Keratinocyte (primary cell): ENCODE measurements at regions not wholly inside any gene's neighbourhood (a gene's known extent, or its start where the extent isn't known, plus 50 kb on each side); places are given as distances from the start of the nearest gene placed in this dataset.
A peak's percentile ranks its signal among the peaks of the same experiment; 100 is the strongest.

Source experiments
- DNase-seq: peaks from one replicate; pipeline ENCODE4 v3.0.0-alpha.2; 2011; ENCODE audit warnings: low read depth, missing footprints, low spot score
- FAIRE-seq: peaks from 2 replicates; lab custom pipeline; 2011; peaks lifted over from hg19 to GRCh38; lab: Jason Lieb, UNC
- H2AFZ ChIP-seq: 2 replicates; pipeline ENCODE4 v1.6.0; 2012; ENCODE audit warnings: low read length, control low read depth, inconsistent platforms; ENCODE audit not compliant: control insufficient read depth
- H3K27ac ChIP-seq: 2 replicates; pipeline ENCODE4 v1.5.1; 2011; ENCODE audit warnings: low read length; ENCODE audit not compliant: control insufficient read depth, insufficient read depth
- H3K27me3 ChIP-seq: 3 replicates; pipeline ENCODE4 v1.6.0; 2011; ENCODE audit warnings: low read length; ENCODE audit not compliant: control insufficient read depth, insufficient read depth; ENCODE audit errors: extremely low read depth
- H3K36me3 ChIP-seq, 2 experiments: 2 replicates in 1 of 2; 3 replicates in 1 of 2; pipeline ENCODE4 v1.5.1; 2011; ENCODE audit warnings: low read length in 2 of 2, mild to moderate bottlenecking in 1 of 2; ENCODE audit not compliant: control insufficient read depth in 2 of 2, insufficient read depth in 2 of 2; ENCODE audit errors: extremely low read depth in 1 of 2
- H3K4me1 ChIP-seq: 3 replicates; pipeline ENCODE4 v1.5.1; 2011; ENCODE audit warnings: low read length; ENCODE audit not compliant: control insufficient read depth, insufficient read depth; ENCODE audit errors: extremely low read depth
- H3K4me2 ChIP-seq: 3 replicates; pipeline ENCODE4 v1.6.0; 2011; ENCODE audit warnings: low read depth, low read length; ENCODE audit not compliant: control insufficient read depth, insufficient read depth; ENCODE audit errors: extremely low read depth
- H3K4me3 ChIP-seq, 3 experiments: fragments of 200-600 bp in 1 of 3; sonication (generic) in 1 of 3; 2 replicates in 2 of 3; 3 replicates in 1 of 3; pipeline ENCODE4 v1.5.1; 2011 to 2016; ENCODE audit warnings: low read length in 3 of 3, mild to moderate bottlenecking in 3 of 3, control low read depth in 2 of 3, inconsistent platforms in 1 of 3, low read depth in 1 of 3, mixed read lengths in 1 of 3, mixed run types in 1 of 3, moderate library complexity in 1 of 3; ENCODE audit not compliant: control insufficient read depth in 2 of 3, insufficient read depth in 2 of 3; ENCODE audit errors: extremely low read depth in 1 of 3
- H3K79me2 ChIP-seq: 2 replicates; pipeline ENCODE4 v1.6.0; 2012; ENCODE audit warnings: low read length; ENCODE audit not compliant: control insufficient read depth, insufficient read depth
- H3K9ac ChIP-seq: 3 replicates; pipeline ENCODE4 v1.6.0; 2011; ENCODE audit warnings: low read length; ENCODE audit not compliant: control insufficient read depth, insufficient read depth; ENCODE audit errors: extremely low read depth
- H3K9me1 ChIP-seq: 3 replicates; pipeline ENCODE4 v1.6.0; 2011; ENCODE audit warnings: low read length; ENCODE audit not compliant: control insufficient read depth, insufficient read depth; ENCODE audit errors: extremely low read depth
- H3K9me3 ChIP-seq: 2 replicates; pipeline ENCODE4 v1.5.1; 2012; ENCODE audit warnings: low read depth, low read length; ENCODE audit not compliant: control insufficient read depth
- H4K20me1 ChIP-seq: 3 replicates; pipeline ENCODE4 v1.6.0; 2011; ENCODE audit warnings: low read length; ENCODE audit not compliant: control insufficient read depth, insufficient read depth; ENCODE audit errors: extremely low read depth
- EZH2 ChIP-seq: IDR thresholded peaks from one replicate; pipeline ENCODE4 v1.6.1; 2012; ENCODE audit warnings: inconsistent platforms, mild to moderate bottlenecking, low read length, moderate library complexity
- dilution Hi-C: fragments of 300-500 bp; cut with MboI; formaldehyde crosslinking; loops from one replicate; pipeline ENCODE4 v1.7.0; 2020; ENCODE audit warnings: low sequenced_read_pairs; ENCODE audit not compliant: extremely low pct_ligation_motif_present
- TF ChIP-seq, protein P1 (sequence below), 3 experiments: IDR thresholded peaks in 1 of 3; conservative IDR thresholded peaks in 1 of 3; optimal IDR thresholded peaks in 1 of 3; 2 replicates in 2 of 3; 3 replicates in 1 of 3; pipeline versions ENCODE3 to v1.5.1; 2011; ENCODE audit warnings: low read length in 3 of 3, mild to moderate bottlenecking in 3 of 3, moderate library complexity in 2 of 3, control low read depth in 1 of 3, inconsistent platforms in 1 of 3; ENCODE audit not compliant: insufficient read depth in 2 of 3; ENCODE audit errors: extremely low read depth in 1 of 3

DNA sequence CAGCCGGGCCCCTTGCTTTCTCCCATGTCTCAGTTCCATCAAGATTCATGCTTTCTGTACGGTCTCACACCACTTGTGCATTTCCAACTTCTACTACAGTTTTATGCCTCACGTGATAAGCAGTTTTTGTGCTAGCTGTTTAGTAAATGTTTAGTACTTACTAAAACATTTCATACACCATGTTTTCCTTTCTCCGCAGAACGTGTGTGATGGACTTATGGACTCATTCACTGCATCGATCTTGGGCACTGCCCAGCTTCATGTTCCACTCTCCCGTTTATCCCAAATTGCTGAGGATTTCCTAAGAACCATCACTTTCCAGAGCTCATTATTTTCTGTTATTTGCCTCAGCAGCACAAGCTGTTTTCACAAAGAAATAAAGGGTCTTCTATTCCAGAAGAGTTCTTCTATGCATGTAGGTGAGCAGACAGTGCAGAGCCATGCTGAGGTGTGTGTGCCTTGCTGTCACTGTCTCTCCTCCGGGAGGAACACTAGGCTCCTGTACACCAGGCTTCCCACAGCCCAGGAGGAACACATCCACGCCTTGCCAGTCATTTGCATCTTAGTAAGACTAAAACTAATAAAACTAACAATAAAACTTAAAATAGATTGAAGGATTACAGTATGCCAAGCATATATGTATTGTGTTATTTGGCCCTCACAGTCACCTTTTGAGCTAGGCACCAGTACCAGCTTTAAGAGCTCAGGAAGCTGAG, 90.3 kb upstream of the EEA1 start:
- H3K79me2 ChIP-seq: no peaks in the 10 kb centered on the region
- no peak for TF ChIP-seq EZH2
- TF ChIP-seq, protein P1, sequence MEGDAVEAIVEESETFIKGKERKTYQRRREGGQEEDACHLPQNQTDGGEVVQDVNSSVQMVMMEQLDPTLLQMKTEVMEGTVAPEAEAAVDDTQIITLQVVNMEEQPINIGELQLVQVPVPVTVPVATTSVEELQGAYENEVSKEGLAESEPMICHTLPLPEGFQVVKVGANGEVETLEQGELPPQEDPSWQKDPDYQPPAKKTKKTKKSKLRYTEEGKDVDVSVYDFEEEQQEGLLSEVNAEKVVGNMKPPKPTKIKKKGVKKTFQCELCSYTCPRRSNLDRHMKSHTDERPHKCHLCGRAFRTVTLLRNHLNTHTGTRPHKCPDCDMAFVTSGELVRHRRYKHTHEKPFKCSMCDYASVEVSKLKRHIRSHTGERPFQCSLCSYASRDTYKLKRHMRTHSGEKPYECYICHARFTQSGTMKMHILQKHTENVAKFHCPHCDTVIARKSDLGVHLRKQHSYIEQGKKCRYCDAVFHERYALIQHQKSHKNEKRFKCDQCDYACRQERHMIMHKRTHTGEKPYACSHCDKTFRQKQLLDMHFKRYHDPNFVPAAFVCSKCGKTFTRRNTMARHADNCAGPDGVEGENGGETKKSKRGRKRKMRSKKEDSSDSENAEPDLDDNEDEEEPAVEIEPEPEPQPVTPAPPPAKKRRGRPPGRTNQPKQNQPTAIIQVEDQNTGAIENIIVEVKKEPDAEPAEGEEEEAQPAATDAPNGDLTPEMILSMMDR (optimal IDR thresholded peaks at IDR 0.05 in 1 of 3, IDR thresholded peaks at IDR 0.05 in 1 of 3, conservative IDR thresholded peaks at IDR 0.05 in 1 of 3; ENCODE audit: extremely low read depth in 1 of 3, insufficient read depth in 2 of 3, low read length in 3 of 3): no peak
- peaks cover 9% of the 10 kb centered on the region for H3K4me1 ChIP-seq
- H3K4me2 ChIP-seq: no peak overlapping the region
- no peak for DNase-seq
- H4K20me1 ChIP-seq: no peaks in the 10 kb centered on the region
- dilution Hi-C loops: no loop called here
- H3K27me3 ChIP-seq: no peaks in the 10 kb centered on the region
- H3K9me3 ChIP-seq: no peaks in the 10 kb centered on the region
- H3K9ac ChIP-seq: no peak overlapping the region
- no peaks in the 10 kb centered on the region for H3K9me1 ChIP-seq
- no peak overlapping the region for H3K27ac ChIP-seq
- no peak overlapping the region for H3K4me3 ChIP-seq
- H3K36me3 ChIP-seq: no peaks in the 10 kb centered on the region
- no peak for FAIRE-seq
- no peak overlapping the region for H2AFZ ChIP-seq

DNA sequence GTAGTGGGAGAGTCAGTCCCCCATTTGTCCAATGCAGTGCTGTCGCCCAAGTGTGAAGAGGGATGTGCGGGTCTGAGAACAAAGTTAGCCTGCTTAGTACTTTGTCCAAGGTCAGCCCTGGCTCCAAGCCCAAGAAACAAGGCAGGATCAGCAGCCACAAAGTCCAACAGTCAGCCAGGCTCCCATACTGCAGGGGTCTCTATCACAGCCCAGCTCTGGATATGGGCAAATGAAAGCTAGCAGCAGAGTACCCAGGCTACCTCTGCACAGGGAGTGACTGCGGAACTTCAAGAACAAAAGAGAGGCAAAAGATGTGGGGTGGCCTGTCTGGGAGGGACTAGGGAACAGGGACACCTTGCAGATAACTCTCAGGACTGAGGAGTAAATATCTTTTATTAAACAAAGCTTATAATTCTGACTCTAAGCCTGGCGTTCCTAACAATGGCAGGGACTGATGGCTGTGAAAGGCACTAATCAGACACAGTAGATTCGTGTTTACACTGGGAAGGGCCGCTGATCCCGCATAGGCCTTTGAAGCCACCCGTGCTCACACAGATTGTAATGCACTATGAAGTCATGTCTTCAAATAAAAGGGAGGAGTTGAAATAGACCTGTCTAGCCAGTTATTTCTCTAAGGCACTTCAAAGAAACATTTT, 91.0 kb upstream of the EEA1 start:
- FAIRE-seq (no peak), DNase-seq (no peak)
- Histone ChIP-seq H3K79me2 (no peaks in the 10 kb centered on the region), H3K4me1 (peaks cover 9% of the 10 kb centered on the region), H3K36me3 (no peaks in the 10 kb centered on the region), H3K9me3 (no peaks in the 10 kb centered on the region), H3K4me3 (no peak overlapping the region), H4K20me1 (no peaks in the 10 kb centered on the region), H3K4me2 (no peak overlapping the region), H3K27ac (no peak overlapping the region), H3K27me3 (no peaks in the 10 kb centered on the region), H3K9me1 (no peaks in the 10 kb centered on the region), H2AFZ (peak overlapping the region; percentile 42), H3K9ac (no peak overlapping the region)
- TF ChIP-seq, protein P1 (optimal IDR thresholded peaks at IDR 0.05 in 1 of 3, IDR thresholded peaks at IDR 0.05 in 1 of 3, conservative IDR thresholded peaks at IDR 0.05 in 1 of 3; ENCODE audit: extremely low read depth in 1 of 3, insufficient read depth in 2 of 3, low read length in 3 of 3): no peak
- TF ChIP-seq EZH2: no peak
- dilution Hi-C loops: no loop called here
